NCI-H460 (cell line): ENCODE measurements at regions not wholly inside any gene's neighbourhood (a gene's known extent, or its start where the extent isn't known, plus 50 kb on each side); places are given as distances from the start of the nearest gene placed in this dataset.
"Not testable (repeated sequence)": the region's sequence is repeated elsewhere in the genome, so short reads cannot be mapped to it uniquely, and the experiment has no call there.

Experiments used
- DNase-seq: peaks from one replicate; pipeline ENCODE4 v3.0.0-alpha.2; 2016; ENCODE audit warnings: low read depth; ENCODE audit errors: extremely low read depth

GRCh38 chr13:21909331-21909730, 238.5 kb downstream of the FGF9 start:
- DNase-seq: no peak

GRCh38 chr13:21910546-21910945, 239.7 kb downstream of the FGF9 start:
- no peak for DNase-seq

- DNase-seq: no peak
Observed at GRCh38 chr13:21911646-21912298, 240.9 kb downstream of the FGF9 start.

- DNase-seq: no peak
Observed at GRCh38 chr13:21913010-21913409, 242.1 kb downstream of the FGF9 start.

GRCh38 chr13:21917086-21918015, 246.5 kb downstream of the FGF9 start:
- no peak for DNase-seq

GRCh38 chr13:21920802-21921201, 249.9 kb downstream of the FGF9 start:
- DNase-seq: not testable (repeated sequence)

- DNase-seq: no peak
Observed at GRCh38 chr13:21924958-21925357, 254.1 kb downstream of the FGF9 start.

GRCh38 chr13:21925720-21926119, 254.8 kb downstream of the FGF9 start:
- DNase-seq: no peak

GRCh38 chr13:21929400-21929799, 258.5 kb downstream of the FGF9 start:
- no peak for DNase-seq

GRCh38 chr13:21930536-21930935, 259.7 kb downstream of the FGF9 start:
- DNase-seq: no peak

GRCh38 chr13:21932578-21932977, 261.7 kb downstream of the FGF9 start:
- DNase-seq: no peak

- no peak for DNase-seq
Observed at GRCh38 chr13:21932996-21933395, 262.1 kb downstream of the FGF9 start.

- DNase-seq: no peak
Observed at GRCh38 chr13:21934284-21934683, 263.4 kb downstream of the FGF9 start.

- DNase-seq: no peak
Observed at GRCh38 chr13:21936674-21937073, 265.8 kb downstream of the FGF9 start.

- no peak for DNase-seq
Observed at GRCh38 chr13:21938168-21938567, 267.3 kb downstream of the FGF9 start.

GRCh38 chr13:21938636-21939035, 267.8 kb downstream of the FGF9 start:
- DNase-seq: no peak

- DNase-seq: no peak
Observed at GRCh38 chr13:21942061-21942460, 271.2 kb downstream of the FGF9 start.

GRCh38 chr13:21944610-21945009, 273.7 kb downstream of the FGF9 start:
- DNase-seq: no peak

- DNase-seq: no peak
Observed at GRCh38 chr13:21945195-21945594, 274.3 kb downstream of the FGF9 start.

- no peak for DNase-seq
Observed at GRCh38 chr13:21946964-21947363, 276.1 kb downstream of the FGF9 start.

- DNase-seq: no peak
Observed at GRCh38 chr13:21948769-21949474, 278.0 kb downstream of the FGF9 start.
